GM23248 (cell line): ENCODE measurements at regions not wholly inside any gene's neighbourhood (a gene's known extent, or its start where the extent isn't known, plus 50 kb on each side); places are given as distances from the start of the nearest gene placed in this dataset.

Experiments
- EZH2 ChIP-seq: fragments of 200-600 bp; sonication (generic); IDR thresholded peaks from 2 replicates; pipeline ENCODE4 v1.6.1; 2018; ENCODE audit warnings: antibody characterized with exemption, mild to moderate bottlenecking; ENCODE audit not compliant: insufficient read depth, poor library complexity, severe bottlenecking
- EZH2phosphoT487 ChIP-seq: fragments of 200-600 bp; sonication (generic); IDR thresholded peaks from 2 replicates; pipeline ENCODE4 v1.6.1; 2018; ENCODE audit warnings: antibody characterized with exemption, moderate library complexity, mild to moderate bottlenecking, low read depth; ENCODE audit not compliant: insufficient read depth

DNA sequence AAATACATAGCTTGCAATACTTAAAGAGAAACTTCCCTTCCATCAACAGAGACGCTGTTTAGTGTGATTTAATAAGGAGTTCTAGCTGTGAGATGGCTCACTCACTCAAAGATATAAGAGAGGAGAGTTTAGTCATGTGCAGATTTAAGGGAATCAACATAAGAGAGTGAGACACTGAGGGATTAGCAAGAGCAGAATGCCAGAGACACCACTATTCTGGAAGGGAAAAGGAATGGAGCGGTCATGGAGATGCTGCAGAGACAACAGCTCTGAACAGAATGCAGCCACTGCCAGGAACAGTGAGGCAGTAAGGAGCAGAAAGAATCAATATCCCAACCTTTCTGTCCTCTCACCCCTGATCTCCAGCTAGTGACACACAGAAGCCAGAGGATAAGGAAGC lies 248.8 kb downstream of the MBNL1 start:
- no peak for TF ChIP-seq EZH2phosphoT487
- no peak for TF ChIP-seq EZH2
